PFSK-1 (cell line): ENCODE measurements at regions not wholly inside any gene's neighbourhood (a gene's known extent, or its start where the extent isn't known, plus 50 kb on each side); places are given as distances from the start of the nearest gene placed in this dataset.

ENCODE experiments used
- FOXP2 ChIP-seq: optimal IDR thresholded peaks from 2 replicates; pipeline ENCODE3; 2011; ENCODE audit warnings: borderline replicate concordance, control low read depth, inconsistent platforms; ENCODE audit not compliant: insufficient read depth; ENCODE audit errors: extremely low read length, extremely low read depth
- POLR2AphosphoS5 ChIP-seq: IDR thresholded peaks from 2 replicates; pipeline ENCODE4 v1.6.1; 2012; ENCODE audit warnings: low read depth, mild to moderate bottlenecking, control low read depth, low read length, moderate library complexity
- REST ChIP-seq, 2 experiments: IDR thresholded peaks; 2 replicates each; pipeline versions ENCODE4 v1.6.1 to v1.8.0; 2011 to 2012; ENCODE audit warnings: low read depth in 2 of 2, low read length in 2 of 2, control low read depth in 1 of 2, inconsistent platforms in 1 of 2, mild to moderate bottlenecking in 1 of 2, moderate library complexity in 1 of 2; ENCODE audit not compliant: insufficient read depth in 1 of 2
- SIN3A ChIP-seq: IDR thresholded peaks from 2 replicates; pipeline ENCODE4 v1.6.1; 2012; ENCODE audit warnings: mild to moderate bottlenecking, low read length, moderate library complexity, borderline replicate concordance; ENCODE audit not compliant: insufficient read depth
- TAF1 ChIP-seq: IDR thresholded peaks from 2 replicates; pipeline ENCODE4 v1.6.1; 2012; ENCODE audit warnings: low read length, control low read depth, borderline replicate concordance; ENCODE audit not compliant: insufficient read depth

GRCh38 chr16:26824469-26824868 lies 242.3 kb upstream of the C16orf82 start:
- TF ChIP-seq TAF1 (no peak), FOXP2 (no peak), SIN3A (no peak), REST (IDR thresholded peaks at IDR 0.05; ENCODE audit: insufficient read depth in 1 of 2, low read depth in 2 of 2, low read length in 2 of 2) (no peak), POLR2AphosphoS5 (no peak)

GRCh38 chr16:26826500-26826899 lies 240.2 kb upstream of the C16orf82 start:
- TF ChIP-seq POLR2AphosphoS5 (no peak), FOXP2 (no peak), SIN3A (no peak), REST (IDR thresholded peaks at IDR 0.05; ENCODE audit: insufficient read depth in 1 of 2, low read depth in 2 of 2, low read length in 2 of 2) (no peak), TAF1 (no peak)

DNA sequence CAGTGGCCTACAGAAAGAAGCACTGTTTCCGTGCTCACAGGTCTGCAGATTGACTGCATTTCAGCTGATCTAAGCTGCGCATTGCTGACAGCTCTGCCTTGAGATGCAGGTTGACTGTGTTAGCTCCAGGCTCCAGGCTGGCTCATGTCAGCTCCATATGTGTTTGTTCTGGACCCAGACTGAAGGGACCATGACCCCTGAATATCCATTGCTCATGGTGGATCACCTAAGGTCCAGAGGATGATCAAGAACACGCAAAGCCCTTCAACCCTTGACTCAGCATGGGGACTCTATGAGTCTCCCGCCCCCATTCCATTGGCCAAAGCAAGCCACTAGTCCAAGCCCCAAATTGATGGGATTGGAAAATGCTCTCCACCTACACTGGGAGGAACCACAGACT lies 239.3 kb upstream of the C16orf82 start:
- no peak for TF ChIP-seq TAF1
- no peak for TF ChIP-seq REST (IDR thresholded peaks at IDR 0.05; ENCODE audit: insufficient read depth in 1 of 2, low read depth in 2 of 2, low read length in 2 of 2)
- no peak for TF ChIP-seq SIN3A
- no peak for TF ChIP-seq POLR2AphosphoS5
- TF ChIP-seq FOXP2, result no peak

DNA sequence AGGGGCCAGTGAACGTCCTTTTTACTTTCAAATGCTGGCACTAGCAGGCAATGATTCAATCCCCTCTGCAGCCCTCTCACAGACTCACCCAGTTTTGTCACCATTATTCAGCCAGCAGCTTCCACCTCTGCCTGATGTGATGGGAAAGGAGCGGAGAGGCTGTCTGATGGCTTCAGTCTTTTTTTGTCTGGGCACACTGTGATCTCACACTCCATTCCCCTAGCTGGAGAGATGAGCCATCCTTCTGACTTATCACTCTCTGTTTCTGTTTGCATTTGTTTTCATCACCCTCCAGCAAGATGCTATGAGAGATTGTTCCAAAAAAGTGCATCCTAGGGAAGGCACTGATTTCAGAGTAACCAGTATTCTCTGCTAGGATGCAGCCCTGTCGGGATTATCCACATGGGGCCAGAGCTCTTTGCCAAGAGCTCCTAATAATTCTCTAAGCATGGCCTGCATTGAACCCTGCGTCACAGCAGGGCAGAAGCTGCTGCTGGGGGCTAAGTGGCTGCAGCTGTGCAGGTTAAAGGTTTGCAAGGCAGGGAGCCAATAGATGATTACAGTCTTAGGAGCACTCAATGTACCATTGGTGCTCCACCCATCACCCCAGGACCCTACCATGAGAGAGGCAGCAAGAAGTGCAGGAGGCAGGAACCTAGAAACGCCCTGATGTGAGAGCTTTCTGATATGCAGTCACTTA lies 236.1 kb upstream of the C16orf82 start:
- no peak for TF ChIP-seq FOXP2
- no peak for TF ChIP-seq TAF1
- TF ChIP-seq POLR2AphosphoS5, result no peak
- no peak for TF ChIP-seq SIN3A
- TF ChIP-seq REST (IDR thresholded peaks at IDR 0.05; ENCODE audit: insufficient read depth in 1 of 2, low read depth in 2 of 2, low read length in 2 of 2), result no peak
